ENCODE measurements at regions not wholly inside any gene's neighbourhood (a gene's known extent, or its start where the extent isn't known, plus 50 kb on each side); places are given as distances from the start of the nearest gene placed in this dataset.
"Not testable (repeated sequence)": the region's sequence is repeated elsewhere in the genome, so short reads cannot be mapped to it uniquely, and the experiment has no call there.

DNA sequence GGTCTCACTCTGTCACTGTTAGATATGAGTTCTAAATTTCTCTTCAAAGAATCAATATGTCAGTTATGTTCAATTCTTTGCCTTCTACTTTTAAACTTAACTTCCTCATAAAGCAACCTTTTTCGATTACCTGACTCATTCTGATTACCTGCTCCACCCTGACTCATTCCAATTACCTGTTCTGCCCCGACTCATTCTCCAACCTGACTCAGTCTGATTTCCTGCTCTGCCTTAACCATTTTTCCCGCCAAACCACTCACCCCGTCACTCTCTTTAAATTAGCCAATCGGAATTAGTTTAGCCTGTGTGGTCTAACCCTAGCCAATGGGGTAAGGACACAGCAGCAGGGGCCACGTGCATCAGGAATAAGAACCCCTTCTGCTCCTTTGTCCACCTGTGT, 67.4 kb upstream of the RASSF8 start:
- TF ChIP-seq, protein P1, sequence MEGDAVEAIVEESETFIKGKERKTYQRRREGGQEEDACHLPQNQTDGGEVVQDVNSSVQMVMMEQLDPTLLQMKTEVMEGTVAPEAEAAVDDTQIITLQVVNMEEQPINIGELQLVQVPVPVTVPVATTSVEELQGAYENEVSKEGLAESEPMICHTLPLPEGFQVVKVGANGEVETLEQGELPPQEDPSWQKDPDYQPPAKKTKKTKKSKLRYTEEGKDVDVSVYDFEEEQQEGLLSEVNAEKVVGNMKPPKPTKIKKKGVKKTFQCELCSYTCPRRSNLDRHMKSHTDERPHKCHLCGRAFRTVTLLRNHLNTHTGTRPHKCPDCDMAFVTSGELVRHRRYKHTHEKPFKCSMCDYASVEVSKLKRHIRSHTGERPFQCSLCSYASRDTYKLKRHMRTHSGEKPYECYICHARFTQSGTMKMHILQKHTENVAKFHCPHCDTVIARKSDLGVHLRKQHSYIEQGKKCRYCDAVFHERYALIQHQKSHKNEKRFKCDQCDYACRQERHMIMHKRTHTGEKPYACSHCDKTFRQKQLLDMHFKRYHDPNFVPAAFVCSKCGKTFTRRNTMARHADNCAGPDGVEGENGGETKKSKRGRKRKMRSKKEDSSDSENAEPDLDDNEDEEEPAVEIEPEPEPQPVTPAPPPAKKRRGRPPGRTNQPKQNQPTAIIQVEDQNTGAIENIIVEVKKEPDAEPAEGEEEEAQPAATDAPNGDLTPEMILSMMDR (conservative IDR thresholded peaks at IDR 0.05): not testable (repeated sequence)
- not testable (repeated sequence) for TF ChIP-seq ZFX (IDR thresholded peaks at IDR 0.05)

Measured in C4-2B (cell line).